ENCODE measurements at regions not wholly inside any gene's neighbourhood (a gene's known extent, or its start where the extent isn't known, plus 50 kb on each side); places are given as distances from the start of the nearest gene placed in this dataset.
"Not testable (repeated sequence)": the region's sequence is repeated elsewhere in the genome, so short reads cannot be mapped to it uniquely, and the experiment has no call there.

- DNase-seq = no peak
Measured at GRCh38 chr7:89401099-89401498, 605.6 kb upstream of the TEX47 start.

- no peak for DNase-seq
Measured at GRCh38 chr7:89401690-89402089, 606.2 kb upstream of the TEX47 start.

DNA sequence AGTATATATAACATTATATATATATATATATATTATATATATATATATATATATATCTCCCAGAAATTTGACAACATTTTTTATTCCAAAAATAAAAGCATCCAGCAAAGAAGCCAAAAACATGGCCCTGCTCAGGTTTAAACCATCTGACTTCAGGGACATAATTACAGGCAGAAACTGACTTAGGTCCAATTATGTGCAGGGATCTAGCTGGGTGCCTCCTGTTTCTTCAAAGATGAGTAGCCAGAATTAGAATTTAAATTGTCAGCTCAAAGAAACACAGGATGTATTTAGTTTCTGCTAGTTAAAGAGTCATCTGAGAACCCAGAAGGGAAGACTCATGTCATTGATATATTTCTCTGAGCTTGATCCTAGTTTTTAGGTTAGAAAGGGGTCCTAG is 656.4 kb upstream of the TEX47 start:
- DNase-seq = no peak

DNA sequence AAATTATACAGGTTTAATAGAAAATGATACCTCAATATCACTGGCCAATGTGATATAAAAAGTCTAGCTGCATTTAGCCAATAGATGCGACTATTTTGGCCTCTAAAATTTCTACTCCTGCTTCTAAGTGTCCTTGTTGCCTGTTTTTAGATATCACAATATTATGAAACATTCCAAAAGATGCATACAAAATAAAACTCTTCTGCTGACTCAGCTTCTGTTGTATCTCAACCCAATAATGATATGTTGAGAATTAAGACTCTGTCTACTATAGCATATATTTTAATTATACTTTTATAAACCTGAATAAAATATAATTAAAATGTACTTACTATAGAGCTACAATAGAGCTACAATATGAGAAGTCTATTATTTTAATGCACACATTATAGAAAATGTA is 661.0 kb upstream of the TEX47 start:
- no peak for DNase-seq

DNA sequence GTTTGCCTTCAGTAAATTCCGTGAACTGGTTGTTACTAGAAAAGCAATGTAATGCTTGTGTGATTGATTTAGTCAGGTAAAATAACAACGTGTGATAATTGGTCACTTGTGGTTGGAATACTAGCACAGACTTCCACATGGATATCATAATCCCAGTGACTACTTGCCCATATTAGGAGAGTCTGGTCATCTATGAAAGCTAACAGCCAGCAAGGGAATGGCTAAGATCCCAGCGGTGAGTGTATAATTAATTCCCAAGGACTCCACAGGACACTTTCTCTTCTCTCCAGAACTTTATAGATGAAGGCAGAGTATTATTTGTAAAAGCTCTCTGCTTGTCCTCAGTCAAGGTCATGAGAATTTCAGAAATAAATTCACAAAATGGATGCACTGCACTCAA is 662.6 kb upstream of the TEX47 start:
- DNase-seq = no peak

DNA sequence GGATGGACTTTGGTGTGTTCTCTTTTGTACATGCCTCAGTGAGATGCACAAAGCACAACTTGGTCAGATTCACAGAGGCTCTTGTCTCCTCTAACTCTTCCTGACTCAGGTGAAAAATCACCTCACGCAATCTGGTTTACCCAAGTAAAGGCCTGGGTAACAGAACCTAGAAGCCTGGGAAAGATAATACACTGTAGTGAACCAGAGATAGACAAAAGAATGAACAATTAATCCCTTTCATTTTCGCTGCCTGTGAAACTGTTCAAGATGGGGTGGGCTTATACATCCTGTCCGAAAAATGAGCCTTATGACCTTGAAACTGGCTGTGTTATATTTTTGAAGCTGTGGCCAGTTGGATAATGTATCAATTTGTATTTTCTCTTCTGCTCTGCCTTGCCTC is 678.9 kb upstream of the TEX47 start:
- no peak for DNase-seq

DNA sequence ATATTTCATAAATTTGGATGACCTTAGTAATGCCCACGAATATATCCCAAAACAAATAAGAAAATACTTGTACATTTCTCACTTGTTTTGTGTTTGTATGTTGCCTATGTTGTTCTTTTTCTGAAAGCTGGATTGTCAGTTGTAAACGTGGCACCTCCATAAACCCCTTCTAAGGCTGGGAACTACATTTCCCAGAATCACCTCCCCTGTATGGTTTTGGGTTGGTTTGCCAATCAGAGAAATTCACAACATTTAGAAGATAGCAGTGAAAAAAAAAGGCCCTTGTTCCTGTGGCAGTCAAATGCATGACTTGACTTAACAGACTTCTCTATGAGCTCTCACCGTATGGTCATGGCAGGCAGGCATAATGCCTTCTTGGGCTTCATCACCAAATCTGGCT is 676.3 kb upstream of the STEAP1 start:
- DNase-seq = no peak

- no peak for DNase-seq
Measured at GRCh38 chr7:89495704-89496103, 658.6 kb upstream of the STEAP1 start.

DNA sequence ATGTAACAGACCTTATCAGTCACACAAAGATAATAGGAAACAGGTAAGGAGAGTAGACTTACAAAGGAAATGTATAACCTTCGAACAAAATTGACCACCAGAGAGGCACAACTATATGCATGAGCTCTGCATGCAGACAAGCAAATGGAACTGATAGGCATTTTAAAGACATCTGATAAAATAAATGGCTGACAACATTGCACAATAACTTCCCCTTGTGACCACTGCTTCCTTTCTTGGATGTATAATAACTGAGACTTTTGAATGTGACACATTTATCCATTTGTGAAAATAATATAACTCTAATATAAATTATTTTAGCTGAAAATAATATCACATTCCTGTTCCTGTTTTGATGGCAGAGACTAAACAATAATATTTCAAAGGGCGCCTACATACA is 654.2 kb upstream of the STEAP1 start:
- no peak for DNase-seq

DNA sequence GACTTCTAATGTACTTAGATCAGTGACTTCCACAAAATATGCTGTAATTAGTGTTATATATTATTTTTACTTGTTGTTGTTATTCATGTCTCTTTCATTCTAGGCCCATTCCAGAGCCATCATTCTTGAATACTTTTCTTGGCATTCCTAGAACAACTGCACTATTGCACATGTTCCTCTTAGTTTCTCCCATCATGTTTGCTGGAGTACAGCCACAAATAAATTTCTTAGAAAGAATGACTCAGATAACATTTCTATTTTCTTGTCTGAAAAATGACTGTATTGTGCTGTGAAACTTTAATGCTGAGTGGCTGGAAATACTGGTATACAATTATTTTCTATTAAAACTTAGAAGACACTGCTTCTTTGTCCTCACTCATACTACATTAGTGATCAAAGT is 651.0 kb upstream of the STEAP1 start:
- DNase-seq = no peak

DNA sequence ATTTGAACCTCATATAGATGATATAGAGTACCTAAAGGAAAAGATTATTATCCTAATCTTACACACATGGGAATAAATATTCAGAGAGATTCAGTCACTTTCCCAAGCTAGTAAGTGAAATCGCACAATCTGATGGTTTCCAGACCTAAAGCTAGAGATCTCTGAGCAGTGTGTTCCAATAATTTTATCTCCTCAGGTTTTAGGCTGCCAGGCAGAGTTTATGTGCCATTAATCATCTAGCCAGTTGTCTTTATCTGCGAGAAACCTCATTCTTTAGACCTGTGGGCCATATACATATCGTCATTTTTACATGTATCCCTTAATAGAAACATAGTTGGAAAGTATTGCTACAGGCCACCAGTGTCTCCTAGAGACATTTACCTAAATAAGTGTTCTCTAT is 647.2 kb upstream of the STEAP1 start:
- no peak for DNase-seq

DNA sequence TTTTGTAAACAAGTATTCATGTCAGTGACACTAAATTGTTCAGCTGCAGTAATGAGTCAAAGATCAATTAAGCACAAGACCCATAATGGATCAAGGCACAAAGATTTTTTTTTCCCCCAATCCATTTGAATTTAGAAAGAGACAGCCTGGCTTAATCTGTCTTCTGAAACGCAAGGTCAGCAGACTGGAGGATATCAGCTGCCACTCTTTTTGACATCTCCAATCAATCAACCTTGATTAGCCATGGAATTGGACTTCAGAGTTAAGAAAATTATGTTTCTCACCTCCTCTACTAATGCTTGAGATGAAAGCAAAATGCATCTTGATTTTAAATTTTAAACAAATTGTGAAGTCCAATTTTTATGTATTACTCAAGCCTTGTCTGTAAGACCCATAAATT is 642.4 kb upstream of the STEAP1 start:
- no peak for DNase-seq

DNA sequence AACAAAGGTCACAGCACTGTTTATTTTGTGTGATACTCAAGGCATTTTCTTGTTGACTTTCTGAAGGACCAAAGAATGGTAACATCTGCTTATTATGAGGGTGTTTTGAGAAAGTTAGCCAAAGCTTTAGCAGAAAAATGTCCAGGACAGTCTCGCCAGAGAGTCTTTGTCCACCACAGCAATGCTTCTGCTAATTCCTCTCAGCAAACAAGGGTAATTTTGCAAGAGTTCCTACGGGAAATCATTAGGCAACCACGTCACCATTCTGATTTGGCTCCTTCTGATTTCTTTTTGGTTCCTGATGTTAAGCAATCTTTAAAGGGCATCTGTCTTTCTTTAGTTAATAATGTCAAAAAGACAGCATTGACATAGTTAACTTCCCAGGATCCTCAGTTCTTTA is 639.3 kb upstream of the STEAP1 start:
- DNase-seq = no peak

- DNase-seq = no peak
Measured at GRCh38 chr7:89517815-89518214, 636.5 kb upstream of the STEAP1 start.

- DNase-seq = no peak
Measured at GRCh38 chr7:89549768-89550167, 604.5 kb upstream of the STEAP1 start.

GRCh38 chr7:89554209-89554608 is 600.1 kb upstream of the STEAP1 start:
- DNase-seq = no peak

DNA sequence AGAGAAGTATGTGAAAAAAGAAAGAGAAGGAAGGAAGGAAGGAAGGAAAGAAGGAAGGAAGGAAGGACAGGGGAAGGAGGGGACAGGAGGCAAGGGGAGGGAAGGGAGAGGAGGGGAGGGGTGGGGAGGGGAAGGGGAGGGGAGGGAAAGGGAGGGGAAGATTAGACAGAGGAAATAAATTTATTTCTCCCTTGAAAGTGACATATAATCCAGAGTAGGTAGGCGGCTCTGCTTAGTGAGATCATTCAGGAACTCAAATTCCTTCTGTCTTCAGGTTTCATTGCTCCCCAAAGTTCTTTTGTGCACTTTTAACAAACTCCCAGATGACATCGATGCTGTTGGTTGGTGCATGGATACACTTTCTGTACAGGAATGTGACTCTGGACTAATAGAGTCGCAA is 594.7 kb upstream of the STEAP1 start:
- no peak for DNase-seq

DNA sequence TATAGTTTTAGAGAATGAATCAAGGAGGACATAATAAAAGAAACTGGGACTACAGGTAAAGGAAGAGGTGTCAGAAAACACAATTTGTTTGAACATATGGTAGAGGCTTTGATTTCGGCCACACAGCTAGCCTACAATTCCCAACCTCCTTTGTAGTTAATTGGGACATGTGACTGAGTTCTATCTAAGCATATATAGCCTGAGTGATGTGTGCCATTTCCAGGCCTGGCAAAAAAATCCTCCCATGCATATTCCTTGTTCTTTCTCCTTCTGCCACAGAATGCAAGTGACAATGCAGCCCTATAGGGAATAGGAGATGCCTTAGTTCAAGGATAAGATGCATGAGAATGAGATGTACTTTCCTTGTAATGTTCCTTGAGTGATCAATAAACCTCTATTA is 590.7 kb upstream of the STEAP1 start:
- no peak for DNase-seq

- no peak for DNase-seq
Measured at GRCh38 chr7:89584896-89585295, 569.4 kb upstream of the STEAP1 start.

DNA sequence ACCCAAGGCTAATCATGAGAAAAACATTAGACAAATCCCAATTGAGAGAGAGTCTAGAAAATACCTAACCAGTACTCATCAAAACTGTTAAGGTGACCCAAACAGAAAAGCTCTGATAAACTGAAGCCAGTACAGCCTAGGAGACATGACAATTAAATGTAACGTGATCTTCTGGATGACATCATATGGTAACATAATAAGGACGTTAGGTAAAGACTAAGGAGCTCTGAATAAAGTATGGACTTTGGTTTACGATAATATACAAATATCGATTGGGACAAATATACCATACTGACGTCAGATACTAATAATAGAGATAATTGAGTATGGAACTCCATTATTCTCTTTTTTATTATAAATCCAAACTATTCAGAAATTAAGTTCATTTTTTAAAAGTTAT is 561.1 kb upstream of the STEAP1 start:
- no peak for DNase-seq

GRCh38 chr7:89602984-89603383 is 551.3 kb upstream of the STEAP1 start:
- no peak for DNase-seq

DNA sequence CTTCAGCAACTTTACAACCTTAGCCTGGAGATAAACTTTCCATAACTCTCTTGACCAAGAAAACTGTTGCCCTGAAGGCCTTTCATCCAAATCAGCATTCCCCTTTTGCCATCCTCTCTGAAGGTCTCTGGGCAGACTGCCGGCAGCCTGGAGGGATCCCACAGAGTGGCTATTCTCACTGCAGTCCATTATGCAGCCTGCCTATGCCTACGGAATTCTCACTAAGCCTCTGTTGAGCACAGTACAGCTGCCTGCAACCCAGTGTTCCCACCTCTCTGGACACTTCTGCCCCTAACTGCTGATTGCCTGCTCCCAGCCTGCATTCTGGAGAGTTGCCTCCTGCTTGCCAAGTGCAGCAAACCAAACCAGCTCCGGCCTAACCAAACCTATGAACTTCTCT is 548.9 kb upstream of the STEAP1 start:
- no peak for DNase-seq

- DNase-seq = no peak
Measured at GRCh38 chr7:89606511-89606910, 547.8 kb upstream of the STEAP1 start.

DNA sequence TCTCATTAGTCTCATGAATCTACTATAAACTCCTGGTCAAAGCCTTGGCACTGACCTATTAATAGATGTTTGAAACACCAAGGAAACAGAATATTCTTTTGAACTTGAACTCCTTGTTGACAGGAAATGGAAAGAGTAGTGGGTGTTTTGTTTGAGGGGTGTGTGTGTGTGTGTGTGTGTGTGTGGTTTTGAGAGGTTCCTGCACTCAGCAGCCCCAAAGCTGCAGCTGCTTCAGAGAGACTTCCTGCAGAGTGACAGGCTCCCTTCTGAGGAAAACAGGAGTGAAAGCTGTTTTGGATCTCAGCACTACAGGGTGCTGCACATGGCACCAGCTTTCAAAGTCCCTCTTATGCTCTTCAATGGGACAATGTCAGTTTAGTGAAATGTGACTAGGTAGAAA is 546.5 kb upstream of the STEAP1 start:
- DNase-seq = no peak

GRCh38 chr7:89616829-89617228 is 537.4 kb upstream of the STEAP1 start:
- DNase-seq = not testable (repeated sequence)

GRCh38 chr7:89618274-89618673 is 536.0 kb upstream of the STEAP1 start:
- DNase-seq = no peak
